PC-9 (cell line): ENCODE measurements at regions not wholly inside any gene's neighbourhood (a gene's known extent, or its start where the extent isn't known, plus 50 kb on each side); places are given as distances from the start of the nearest gene placed in this dataset.

Experiments
- CTCF ChIP-seq: fragments of 200-600 bp; sonication (generic); conservative IDR thresholded peaks from 2 replicates; pipeline ENCODE4 v1.6.1; 2017; ENCODE audit warnings: mixed run types, antibody characterized with exemption, mild to moderate bottlenecking, moderate library complexity
- EZH2 ChIP-seq: fragments of 200-600 bp; sonication (generic); IDR thresholded peaks from 2 replicates; pipeline ENCODE4 v1.8.0; 2017; ENCODE audit warnings: antibody characterized with exemption, low read depth

DNA sequence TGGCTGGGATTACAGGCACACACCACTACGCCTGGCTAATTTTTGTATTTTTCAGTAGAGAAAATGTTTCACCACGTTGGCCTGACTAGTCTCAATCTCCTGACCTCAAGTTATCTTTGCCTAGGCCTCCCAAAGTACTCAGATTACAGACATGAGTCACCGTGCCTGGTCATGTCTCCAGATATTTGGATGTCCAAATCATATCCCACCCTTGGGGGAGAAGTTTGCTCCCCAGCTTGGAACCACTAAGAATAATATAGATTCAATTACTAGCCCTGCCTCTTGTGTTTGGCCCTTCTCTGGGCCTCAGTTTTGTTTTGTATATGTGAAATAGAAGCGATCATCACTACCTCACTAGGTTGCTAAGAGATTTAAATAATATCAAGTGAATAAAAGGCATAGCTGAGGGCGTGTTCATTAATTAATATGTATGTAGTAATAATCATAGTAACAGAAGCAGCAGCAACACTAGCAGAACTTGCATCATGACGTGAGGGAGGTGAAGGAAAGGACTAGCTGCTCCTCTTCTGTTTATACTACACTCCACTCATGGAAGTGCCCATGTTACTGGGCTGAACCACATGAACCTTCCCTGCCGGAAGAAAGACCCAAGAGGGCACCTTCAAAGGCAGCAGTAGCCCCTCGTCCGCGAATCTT lies 253.6 kb upstream of the XYLT1 start:
- TF ChIP-seq CTCF (no peak), EZH2 (no peak)
